Ovary (tissue), 7 donors: ENCODE measurements at regions not wholly inside any gene's neighbourhood (a gene's known extent, or its start where the extent isn't known, plus 50 kb on each side); places are given as distances from the start of the nearest gene placed in this dataset.

Experiments used
- DNase-seq, 5 donors: peaks; one replicate each; pipeline ENCODE4 v3.0.0-alpha.2; 2019 to 2020
- H3K27ac ChIP-seq, 2 donors: fragments of 200-600 bp; one replicate each; pipeline versions ENCODE4 v1.5.1 to v1.8.0; 2019 to 2022
- H3K27me3 ChIP-seq: fragments of 200-600 bp; one replicate; pipeline ENCODE4 v1.8.0; 2022
- H3K36me3 ChIP-seq: fragments of 200-600 bp; sonication (generic); one replicate; pipeline ENCODE4 v1.5.1; 2019
- H3K4me1 ChIP-seq: one replicate; pipeline ENCODE4 v1.8.1; 2013; ENCODE audit warnings: mild to moderate bottlenecking, moderate library complexity; ENCODE audit not compliant: insufficient read depth
- H3K4me3 ChIP-seq: fragments of 200-600 bp; sonication (generic); one replicate; pipeline ENCODE4 v1.5.1; 2017
- H3K9me3 ChIP-seq, 2 donors: fragments of 200-600 bp in 1 of 2; sonication (generic) in 1 of 2; one replicate each; pipeline versions ENCODE4 v1.5.1 to v1.8.1; 2013 to 2019; ENCODE audit warnings: mild to moderate bottlenecking in 1 of 2, moderate library complexity in 1 of 2
- CTCF ChIP-seq, 3 donors: fragments of 450-650 bp in 2 of 3; fragments of 200-600 bp in 1 of 3; IDR thresholded peaks; one replicate each; pipeline versions ENCODE4 v1.5.1 to v1.8.0; 2016 to 2022; ENCODE audit warnings: antibody characterized with exemption in 3 of 3, mild to moderate bottlenecking in 1 of 3
- EP300 ChIP-seq: sonication (generic); formaldehyde crosslinking; IDR thresholded peaks from one replicate; pipeline ENCODE4 v1.6.1; 2017; ENCODE audit warnings: antibody characterized with exemption
- POLR2A ChIP-seq: fragments of 450-650 bp; IDR thresholded peaks from one replicate; pipeline ENCODE4 v1.6.1; 2017; ENCODE audit warnings: antibody characterized with exemption, mild to moderate bottlenecking, moderate library complexity
- WGBS, 3 donors: extraction: QIAGEN DNeasy Blood & Tissue Kit in 1 of 3; methylation state at CpG; one replicate each; pipeline versions ENCODE4 v1.1.5 to v1.1.7; 2013 to 2017; 5-methylcytosine and 5-hydroxymethylcytosine counted together
- intact Hi-C, 4 donors: fragments of 100-400 bp; cut with DNase I; formaldehyde crosslinking; loops; one replicate each; pipeline versions ENCODE4 v1.11.0 to v1.15.1; 2022 to 2023
- donor health status: DM: no; HTN: no; CAD: no; lungs with moderate emphysema.
- donor health status: DM: no; HTN: no; CAD: no.
- donor health status: Bipolar disorder and iron deficiency.
- donor health status: DM: no; HTN: no; CAD: no.
- donor health status: DM: yes; HTN: yes; CAD: no.

GRCh38 chr21:16594191-16594590 is 864.4 kb downstream of the USP25 start:
- no peak for DNase-seq
- Histone ChIP-seq H3K36me3 (no peaks in the 10 kb centered on the region), H3K4me1 (peaks cover 1% of the 10 kb centered on the region), H3K4me3 (no peak overlapping the region), H3K27me3 (no peaks in the 10 kb centered on the region), H3K27ac (no peak overlapping the region), H3K9me3 (no peaks in the 10 kb centered on the region)
- WGBS, 3 donors, result 93 to 100% (median 97%) methylated on average over 1 of the region's 1 CpG
- TF ChIP-seq CTCF (IDR thresholded peaks at IDR 0.05) (no peak), POLR2A (no peak), EP300 (no peak)
- intact Hi-C loops, result no loop called here

GRCh38 chr21:16596369-16596768 is 866.6 kb downstream of the USP25 start:
- no peak overlapping the region for H3K27ac ChIP-seq
- H3K27me3 ChIP-seq, result no peaks in the 10 kb centered on the region
- no peak for TF ChIP-seq EP300
- no peak for TF ChIP-seq POLR2A
- no peak for TF ChIP-seq CTCF (IDR thresholded peaks at IDR 0.05)
- H3K4me1 ChIP-seq, result peaks cover 1% of the 10 kb centered on the region
- no peaks in the 10 kb centered on the region for H3K36me3 ChIP-seq
- intact Hi-C loops, result no loop called here
- no peak overlapping the region for H3K4me3 ChIP-seq
- DNase-seq, result no peak
- no peaks in the 10 kb centered on the region for H3K9me3 ChIP-seq
- WGBS, 3 donors, result 85 to 90% (median 88%) methylated on average over 4 of the region's 4 CpGs

GRCh38 chr21:16597753-16598152 is 868.0 kb downstream of the USP25 start:
- TF ChIP-seq CTCF (IDR thresholded peaks at IDR 0.05) (no peak), EP300 (no peak), POLR2A (no peak)
- intact Hi-C loops, result no loop called here
- H3K36me3 ChIP-seq, result no peaks in the 10 kb centered on the region
- H3K4me3 ChIP-seq, result no peak overlapping the region
- H3K4me1 ChIP-seq, result no peaks in the 10 kb centered on the region
- H3K9me3 ChIP-seq, result no peaks in the 10 kb centered on the region
- no peaks in the 10 kb centered on the region for H3K27me3 ChIP-seq
- DNase-seq, result no peak
- H3K27ac ChIP-seq, result no peak overlapping the region
- WGBS, 3 donors, result 68 to 81% (median 81%) methylated on average over 7 of the region's 7 CpGs

GRCh38 chr21:16605597-16605996 is 875.8 kb downstream of the USP25 start:
- WGBS, 3 donors, result 50 to 62% (median 57%) methylated on average over 5 of the region's 5 CpGs
- TF ChIP-seq EP300 (no peak), CTCF (IDR thresholded peaks at IDR 0.05) (no peak), POLR2A (no peak)
- H3K4me3 ChIP-seq, result no peak overlapping the region
- no peak for DNase-seq
- intact Hi-C loops, result no loop called here
- H3K36me3 ChIP-seq, result no peaks in the 10 kb centered on the region
- H3K27me3 ChIP-seq, result no peaks in the 10 kb centered on the region
- H3K4me1 ChIP-seq, result peaks cover 1% of the 10 kb centered on the region
- H3K9me3 ChIP-seq, result no peaks in the 10 kb centered on the region
- H3K27ac ChIP-seq, result no peak overlapping the region

GRCh38 chr21:16606271-16606670 is 876.5 kb downstream of the USP25 start:
- Histone ChIP-seq H3K4me3 (no peak overlapping the region), H3K36me3 (no peaks in the 10 kb centered on the region), H3K9me3 (no peaks in the 10 kb centered on the region), H3K4me1 (peaks cover 1% of the 10 kb centered on the region), H3K27ac (no peak overlapping the region), H3K27me3 (no peaks in the 10 kb centered on the region)
- TF ChIP-seq CTCF (IDR thresholded peaks at IDR 0.05) (no peak), EP300 (no peak), POLR2A (no peak)
- intact Hi-C loops, result no loop called here
- 95 to 99% (median 97%) methylated on average over 1 of the region's 1 CpG for WGBS, 3 donors
- DNase-seq, result no peak
